DOHH2 (cell line): ENCODE measurements at regions not wholly inside any gene's neighbourhood (a gene's known extent, or its start where the extent isn't known, plus 50 kb on each side); places are given as distances from the start of the nearest gene placed in this dataset.

Source experiments
- H3F3A ChIP-seq: fragments of 200-600 bp; sonication (generic), shearing (Covaris generic); 2 replicates; pipeline ENCODE4 v1.6.0; 2016; ENCODE audit warnings: antibody characterized with exemption, mild to moderate bottlenecking; ENCODE audit not compliant: control insufficient read depth, insufficient read depth
- H3K27ac ChIP-seq: fragments of 200-600 bp; sonication (generic); 2 replicates; pipeline ENCODE4 v1.5.1; 2014; ENCODE audit warnings: low read depth, mild to moderate bottlenecking, low read length, moderate library complexity
- H3K27me3 ChIP-seq: fragments of 200-600 bp; sonication (generic); 2 replicates; pipeline ENCODE4 v1.6.1; 2014; ENCODE audit warnings: mild to moderate bottlenecking, low read length, mixed read lengths; ENCODE audit not compliant: control insufficient read depth
- H3K36me3 ChIP-seq: fragments of 200-600 bp; sonication (generic); 2 replicates; pipeline ENCODE4 v1.6.1; 2014; ENCODE audit warnings: mild to moderate bottlenecking, low read length, moderate library complexity, mixed read lengths; ENCODE audit not compliant: control insufficient read depth
- H3K4me1 ChIP-seq: fragments of 200-600 bp; sonication (generic); 2 replicates; pipeline ENCODE4 v1.6.1; 2014; ENCODE audit warnings: mild to moderate bottlenecking, low read length, mixed read lengths; ENCODE audit not compliant: control insufficient read depth
- H3K4me2 ChIP-seq: fragments of 200-600 bp; sonication (generic); 2 replicates; pipeline ENCODE4 v1.6.0; 2014; ENCODE audit warnings: mild to moderate bottlenecking, low read length, moderate library complexity
- H3K4me3 ChIP-seq: fragments of 200-600 bp; sonication (generic); 2 replicates; pipeline ENCODE4 v1.5.1; 2014; ENCODE audit warnings: mild to moderate bottlenecking, low read length, mixed read lengths
- H3K79me2 ChIP-seq: fragments of 200-600 bp; sonication (generic); 2 replicates; pipeline ENCODE4 v1.6.1; 2014; ENCODE audit warnings: mild to moderate bottlenecking, low read length, mixed read lengths; ENCODE audit not compliant: control insufficient read depth
- H3K9me2 ChIP-seq: fragments of 200-600 bp; sonication (generic); replicated peaks from 2 replicates; pipeline ENCODE4 v1.6.1; 2014; ENCODE audit warnings: mild to moderate bottlenecking, low read length, mixed read lengths; ENCODE audit not compliant: control insufficient read depth
- H3K9me3 ChIP-seq: fragments of 200-600 bp; sonication (generic); 2 replicates; pipeline ENCODE4 v1.6.1; 2014; ENCODE audit warnings: antibody characterized with exemption, low read length, mixed read lengths; ENCODE audit not compliant: control insufficient read depth, insufficient read depth
- H4K20me1 ChIP-seq: fragments of 200-600 bp; sonication (generic); 2 replicates; pipeline ENCODE4 v1.6.0; 2014; ENCODE audit warnings: low read depth, mild to moderate bottlenecking, antibody characterized with exemption, low read length, moderate library complexity; ENCODE audit not compliant: control insufficient read depth, insufficient read depth
- EZH2phosphoT487 ChIP-seq: fragments of 200-600 bp; sonication (generic); IDR thresholded peaks from 2 replicates; pipeline ENCODE4 v1.6.1; 2017; ENCODE audit warnings: borderline replicate concordance, mild to moderate bottlenecking, antibody characterized with exemption, low read length, moderate library complexity, mixed read lengths
- TF ChIP-seq, protein P1 (sequence below): fragments of 200-600 bp; sonication (generic); IDR thresholded peaks from one replicate; pipeline ENCODE4 v1.5.1; 2014; ENCODE audit warnings: antibody characterized with exemption, mild to moderate bottlenecking, low read depth, low read length; ENCODE audit not compliant: poor library complexity, severe bottlenecking

DNA sequence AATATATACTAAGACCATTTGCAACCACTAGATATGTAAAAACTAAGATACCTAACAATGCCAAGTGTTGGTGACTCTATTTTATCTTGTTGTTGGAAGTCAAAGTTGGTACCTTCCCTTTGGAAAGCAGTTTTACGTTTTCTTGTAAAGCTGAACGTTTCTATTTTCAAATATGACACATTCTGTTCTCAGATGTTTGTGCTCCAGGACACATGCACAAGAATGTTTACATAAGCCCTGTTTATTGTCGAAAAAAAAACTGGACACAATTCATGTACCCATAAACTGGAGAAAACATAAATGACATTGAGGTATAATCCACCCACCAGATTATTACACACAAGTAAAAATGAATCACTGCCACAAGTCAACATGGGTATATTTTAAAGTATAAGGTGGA, 967.4 kb downstream of the BCL11B start:
- no peaks in the 10 kb centered on the region for H4K20me1 ChIP-seq
- no peak overlapping the region for H3K4me3 ChIP-seq
- H3K9me2 ChIP-seq, result no peaks in the 10 kb centered on the region; the same call in 1 of the 2 replicates
- H3F3A ChIP-seq, result no peaks in the 10 kb centered on the region
- no peaks in the 10 kb centered on the region for H3K4me1 ChIP-seq
- H3K36me3 ChIP-seq, result no peaks in the 10 kb centered on the region
- no peak for TF ChIP-seq EZH2phosphoT487
- TF ChIP-seq, protein P1, sequence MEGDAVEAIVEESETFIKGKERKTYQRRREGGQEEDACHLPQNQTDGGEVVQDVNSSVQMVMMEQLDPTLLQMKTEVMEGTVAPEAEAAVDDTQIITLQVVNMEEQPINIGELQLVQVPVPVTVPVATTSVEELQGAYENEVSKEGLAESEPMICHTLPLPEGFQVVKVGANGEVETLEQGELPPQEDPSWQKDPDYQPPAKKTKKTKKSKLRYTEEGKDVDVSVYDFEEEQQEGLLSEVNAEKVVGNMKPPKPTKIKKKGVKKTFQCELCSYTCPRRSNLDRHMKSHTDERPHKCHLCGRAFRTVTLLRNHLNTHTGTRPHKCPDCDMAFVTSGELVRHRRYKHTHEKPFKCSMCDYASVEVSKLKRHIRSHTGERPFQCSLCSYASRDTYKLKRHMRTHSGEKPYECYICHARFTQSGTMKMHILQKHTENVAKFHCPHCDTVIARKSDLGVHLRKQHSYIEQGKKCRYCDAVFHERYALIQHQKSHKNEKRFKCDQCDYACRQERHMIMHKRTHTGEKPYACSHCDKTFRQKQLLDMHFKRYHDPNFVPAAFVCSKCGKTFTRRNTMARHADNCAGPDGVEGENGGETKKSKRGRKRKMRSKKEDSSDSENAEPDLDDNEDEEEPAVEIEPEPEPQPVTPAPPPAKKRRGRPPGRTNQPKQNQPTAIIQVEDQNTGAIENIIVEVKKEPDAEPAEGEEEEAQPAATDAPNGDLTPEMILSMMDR, result no peak
- H3K9me3 ChIP-seq, result no peaks in the 10 kb centered on the region
- H3K27me3 ChIP-seq, result no peaks in the 10 kb centered on the region
- no peaks in the 10 kb centered on the region for H3K79me2 ChIP-seq
- H3K27ac ChIP-seq, result no peak overlapping the region
- H3K4me2 ChIP-seq, result no peak overlapping the region

DNA sequence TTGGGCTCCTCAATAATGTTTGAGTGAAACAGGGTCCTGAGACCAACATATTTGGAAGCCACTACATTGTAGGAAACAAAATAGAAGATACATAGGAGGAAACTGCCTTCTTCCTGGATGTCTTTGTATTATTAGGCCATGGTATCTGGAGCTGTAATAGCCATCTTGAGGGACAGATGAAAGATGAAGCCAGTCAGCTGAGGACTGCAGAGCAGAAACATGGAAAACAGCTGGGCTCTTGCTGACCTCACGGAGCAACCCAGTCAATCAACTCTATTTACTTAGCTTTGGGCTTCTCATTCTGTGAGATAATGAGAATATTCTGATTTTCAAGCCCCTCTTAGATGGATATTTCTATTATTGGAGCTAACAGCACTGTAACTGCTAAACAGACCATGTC, 962.4 kb downstream of the BCL11B start:
- no peak for TF ChIP-seq EZH2phosphoT487
- no peaks in the 10 kb centered on the region for H3K9me3 ChIP-seq
- H3K36me3 ChIP-seq, result no peaks in the 10 kb centered on the region
- no peaks in the 10 kb centered on the region for H3F3A ChIP-seq
- no peak overlapping the region for H3K27ac ChIP-seq
- no peak overlapping the region for H3K4me3 ChIP-seq
- no peaks in the 10 kb centered on the region for H3K79me2 ChIP-seq
- no peak overlapping the region for H3K4me2 ChIP-seq
- no peaks in the 10 kb centered on the region for H3K9me2 ChIP-seq
- H3K27me3 ChIP-seq, result no peaks in the 10 kb centered on the region
- H4K20me1 ChIP-seq, result no peaks in the 10 kb centered on the region
- H3K4me1 ChIP-seq, result no peaks in the 10 kb centered on the region

DNA sequence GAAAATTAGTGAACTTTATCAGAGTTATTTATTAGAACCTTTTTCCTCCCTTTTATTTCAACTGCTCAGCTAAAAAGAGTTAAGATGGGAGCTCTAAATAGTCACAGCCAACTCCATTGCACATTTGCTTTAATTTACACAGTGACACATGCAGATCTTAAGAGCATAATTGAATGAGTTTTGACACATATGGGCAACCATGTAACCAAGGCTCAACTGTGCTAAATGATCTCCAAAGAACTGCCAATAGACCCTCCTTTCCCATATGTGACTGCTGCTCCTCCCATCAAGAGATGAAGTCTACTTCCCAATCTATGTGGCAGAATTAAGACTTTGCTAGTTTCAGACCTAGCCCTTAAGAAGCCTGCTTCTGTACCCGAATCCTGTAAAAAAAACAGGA, 960.0 kb downstream of the BCL11B start:
- H3K27ac ChIP-seq, result no peak overlapping the region
- H3K4me3 ChIP-seq, result no peak overlapping the region
- H3K9me3 ChIP-seq, result no peaks in the 10 kb centered on the region
- no peaks in the 10 kb centered on the region for H3F3A ChIP-seq
- TF ChIP-seq, protein P1, result no peak
- no peak for TF ChIP-seq EZH2phosphoT487
- H3K36me3 ChIP-seq, result no peaks in the 10 kb centered on the region
- no peaks in the 10 kb centered on the region for H3K79me2 ChIP-seq
- no peak overlapping the region for H3K4me2 ChIP-seq
- H3K9me2 ChIP-seq, result no peaks in the 10 kb centered on the region
- H3K27me3 ChIP-seq, result no peaks in the 10 kb centered on the region
- H3K4me1 ChIP-seq, result no peaks in the 10 kb centered on the region
- H4K20me1 ChIP-seq, result no peaks in the 10 kb centered on the region

DNA sequence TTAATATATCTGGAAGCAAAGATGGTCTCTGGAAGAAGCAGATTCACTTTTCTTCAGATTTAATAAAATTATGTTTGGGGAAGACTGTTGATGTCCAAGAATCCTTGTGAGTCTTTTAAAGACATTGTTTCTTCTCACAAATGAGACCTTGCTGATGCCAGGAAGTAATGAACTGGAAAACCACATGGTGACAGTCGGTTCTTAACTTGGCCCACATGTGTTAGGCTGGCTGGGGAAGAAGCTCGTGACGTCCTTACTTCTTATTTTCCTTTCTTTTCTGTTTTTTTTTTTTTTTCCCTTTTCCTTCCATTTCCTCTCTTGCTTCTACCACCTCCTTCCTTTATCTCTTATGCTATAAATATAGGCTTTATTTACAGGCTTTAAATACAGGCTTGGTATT, 950.2 kb downstream of the BCL11B start:
- H3K9me3 ChIP-seq, result no peaks in the 10 kb centered on the region
- no peaks in the 10 kb centered on the region for H3K4me1 ChIP-seq
- H3K27ac ChIP-seq, result no peak overlapping the region
- H3K36me3 ChIP-seq, result no peaks in the 10 kb centered on the region
- H4K20me1 ChIP-seq, result no peaks in the 10 kb centered on the region
- no peaks in the 10 kb centered on the region for H3K9me2 ChIP-seq
- TF ChIP-seq, protein P1, result no peak
- TF ChIP-seq EZH2phosphoT487, result no peak
- H3K4me3 ChIP-seq, result no peak overlapping the region
- no peaks in the 10 kb centered on the region for H3K79me2 ChIP-seq
- no peak overlapping the region for H3K4me2 ChIP-seq
- H3F3A ChIP-seq, result no peaks in the 10 kb centered on the region
- no peaks in the 10 kb centered on the region for H3K27me3 ChIP-seq
